ENCODE measurements at regions not wholly inside any gene's neighbourhood (a gene's known extent, or its start where the extent isn't known, plus 50 kb on each side); places are given as distances from the start of the nearest gene placed in this dataset.

GRCh38 chr11:80365980-80366379 lies 925.1 kb upstream of the TENM4 start:
- no peak for DNase-seq (ENCODE audit: low read depth, low spot score)

- DNase-seq (ENCODE audit: low read depth, low spot score) = no peak
Measured at GRCh38 chr11:80365076-80365725, 924.4 kb upstream of the TENM4 start.

- no peak for DNase-seq (ENCODE audit: low read depth, low spot score)
Measured at GRCh38 chr11:80362563-80363340, 921.9 kb upstream of the TENM4 start.

- no peak for DNase-seq (ENCODE audit: low read depth, low spot score)
Measured at GRCh38 chr11:80355251-80355650, 914.4 kb upstream of the TENM4 start.

GRCh38 chr11:80350541-80350940 lies 909.7 kb upstream of the TENM4 start:
- no peak for DNase-seq (ENCODE audit: low read depth, low spot score)

- DNase-seq (ENCODE audit: low read depth, low spot score) = no peak
Measured at GRCh38 chr11:80349997-80350396, 909.2 kb upstream of the TENM4 start.

GRCh38 chr11:80346353-80347059 lies 905.7 kb upstream of the TENM4 start:
- no peak for DNase-seq (ENCODE audit: low read depth, low spot score)

GRCh38 chr11:80343436-80343835 lies 902.6 kb upstream of the TENM4 start:
- DNase-seq (ENCODE audit: low read depth, low spot score) = no peak

- no peak for DNase-seq (ENCODE audit: low read depth, low spot score)
Measured at GRCh38 chr11:80338231-80338630, 897.4 kb upstream of the TENM4 start.

- DNase-seq (ENCODE audit: low read depth, low spot score) = no peak
Measured at GRCh38 chr11:80331694-80332093, 890.9 kb upstream of the TENM4 start.

- DNase-seq (ENCODE audit: low read depth, low spot score) = no peak
Measured at GRCh38 chr11:80330264-80330663, 889.4 kb upstream of the TENM4 start.

- no peak for DNase-seq (ENCODE audit: low read depth, low spot score)
Measured at GRCh38 chr11:80328774-80329173, 887.9 kb upstream of the TENM4 start.

GRCh38 chr11:80327956-80328614 lies 887.3 kb upstream of the TENM4 start:
- DNase-seq (ENCODE audit: low read depth, low spot score) = no peak

GRCh38 chr11:80321786-80322185 lies 881.0 kb upstream of the TENM4 start:
- no peak for DNase-seq (ENCODE audit: low read depth, low spot score)

- DNase-seq (ENCODE audit: low read depth, low spot score) = no peak
Measured at GRCh38 chr11:80320765-80321164, 879.9 kb upstream of the TENM4 start.

- DNase-seq (ENCODE audit: low read depth, low spot score) = no peak
Measured at GRCh38 chr11:80320226-80320625, 879.4 kb upstream of the TENM4 start.

- no peak for DNase-seq (ENCODE audit: low read depth, low spot score)
Measured at GRCh38 chr11:80317612-80318011, 876.8 kb upstream of the TENM4 start.

GRCh38 chr11:80315200-80315599 lies 874.4 kb upstream of the TENM4 start:
- DNase-seq (ENCODE audit: low read depth, low spot score) = no peak

- DNase-seq (ENCODE audit: low read depth, low spot score) = no peak
Measured at GRCh38 chr11:80309301-80309700, 868.5 kb upstream of the TENM4 start.

- DNase-seq (ENCODE audit: low read depth, low spot score) = no peak
Measured at GRCh38 chr11:80307676-80308075, 866.8 kb upstream of the TENM4 start.

- no peak for DNase-seq (ENCODE audit: low read depth, low spot score)
Measured at GRCh38 chr11:80297858-80298632, 857.2 kb upstream of the TENM4 start.
